Esophagus squamous epithelium (tissue), 4 donors: ENCODE measurements at regions not wholly inside any gene's neighbourhood (a gene's known extent, or its start where the extent isn't known, plus 50 kb on each side); places are given as distances from the start of the nearest gene placed in this dataset.

Source experiments
- POLR2A ChIP-seq, 4 donors: fragments of 450-650 bp; IDR thresholded peaks; one replicate each; pipeline ENCODE4 v1.6.1; 2017; ENCODE audit warnings: antibody characterized with exemption in 4 of 4, mild to moderate bottlenecking in 4 of 4, moderate library complexity in 3 of 4
- TF ChIP-seq, protein P1 (sequence below), 6 experiments: fragments of 450-650 bp in 4 of 6; fragments of 200-600 bp in 2 of 6; sonication (generic) in 2 of 6; IDR thresholded peaks; one replicate each; pipeline ENCODE4 v1.5.1; 2016 to 2019; ENCODE audit warnings: antibody characterized with exemption in 6 of 6, mild to moderate bottlenecking in 4 of 6, moderate library complexity in 4 of 6

DNA sequence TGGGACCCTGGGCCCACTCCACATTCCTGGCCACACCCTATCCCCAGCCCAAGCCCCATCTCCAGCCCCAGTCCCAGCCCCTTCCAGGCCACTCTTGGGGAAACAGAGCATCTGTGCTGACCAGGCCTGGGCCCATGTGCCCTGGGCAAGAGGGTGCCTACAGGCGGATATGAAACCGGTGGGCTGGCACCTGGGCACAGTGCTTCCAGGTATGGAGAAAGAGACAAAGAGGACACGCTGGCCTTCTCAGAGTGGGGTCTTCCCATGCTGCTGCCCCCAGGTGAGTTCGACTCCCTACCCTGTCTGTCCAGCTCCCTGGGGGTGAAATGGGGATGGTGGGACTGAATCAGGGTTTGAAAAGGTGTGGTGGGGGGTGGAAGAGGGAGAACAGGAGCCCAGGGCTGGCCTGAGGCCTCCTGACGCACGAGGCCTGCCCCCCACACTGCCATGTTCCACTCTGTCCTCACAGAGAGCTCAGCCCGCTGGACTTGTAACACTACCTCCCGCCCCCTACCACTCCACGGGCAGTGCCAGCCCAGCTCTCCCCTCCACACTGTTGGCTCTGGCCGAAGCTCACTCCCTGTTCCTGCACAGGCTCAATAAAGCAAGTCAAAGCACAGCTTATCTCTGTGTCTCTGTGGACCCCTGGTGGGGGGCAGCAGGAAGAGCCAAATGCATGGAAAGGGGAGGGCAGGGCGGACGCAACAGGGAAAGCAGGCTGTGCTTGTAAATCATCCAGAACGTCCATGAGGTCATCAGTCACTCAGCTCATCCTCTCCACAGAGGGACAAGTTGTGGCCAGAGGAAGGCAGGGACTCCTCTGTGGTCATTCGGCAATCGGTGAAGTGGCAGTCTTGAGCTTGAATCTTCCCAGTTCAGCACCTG lies 71.1 kb upstream of the TMEM97 start:
- TF ChIP-seq, protein P1, sequence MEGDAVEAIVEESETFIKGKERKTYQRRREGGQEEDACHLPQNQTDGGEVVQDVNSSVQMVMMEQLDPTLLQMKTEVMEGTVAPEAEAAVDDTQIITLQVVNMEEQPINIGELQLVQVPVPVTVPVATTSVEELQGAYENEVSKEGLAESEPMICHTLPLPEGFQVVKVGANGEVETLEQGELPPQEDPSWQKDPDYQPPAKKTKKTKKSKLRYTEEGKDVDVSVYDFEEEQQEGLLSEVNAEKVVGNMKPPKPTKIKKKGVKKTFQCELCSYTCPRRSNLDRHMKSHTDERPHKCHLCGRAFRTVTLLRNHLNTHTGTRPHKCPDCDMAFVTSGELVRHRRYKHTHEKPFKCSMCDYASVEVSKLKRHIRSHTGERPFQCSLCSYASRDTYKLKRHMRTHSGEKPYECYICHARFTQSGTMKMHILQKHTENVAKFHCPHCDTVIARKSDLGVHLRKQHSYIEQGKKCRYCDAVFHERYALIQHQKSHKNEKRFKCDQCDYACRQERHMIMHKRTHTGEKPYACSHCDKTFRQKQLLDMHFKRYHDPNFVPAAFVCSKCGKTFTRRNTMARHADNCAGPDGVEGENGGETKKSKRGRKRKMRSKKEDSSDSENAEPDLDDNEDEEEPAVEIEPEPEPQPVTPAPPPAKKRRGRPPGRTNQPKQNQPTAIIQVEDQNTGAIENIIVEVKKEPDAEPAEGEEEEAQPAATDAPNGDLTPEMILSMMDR (IDR thresholded peaks at IDR 0.05) = no peak
- TF ChIP-seq POLR2A (IDR thresholded peaks at IDR 0.05) = no peak
